ENCODE measurements at regions not wholly inside any gene's neighbourhood (a gene's known extent, or its start where the extent isn't known, plus 50 kb on each side); places are given as distances from the start of the nearest gene placed in this dataset.

GRCh38 chr3:68287101-68287500 is 632.7 kb upstream of the SUCLG2 start:
- no peak overlapping the region for H3K23ac ChIP-seq (ENCODE audit: insufficient read length)
- WGBS, 2 experiments (ENCODE audit: extremely low coverage in 1 of 2, insufficient coverage in 1 of 2, insufficient read length in 1 of 2, insufficient replicate concordance in 2 of 2, low coverage in 1 of 2, low lambda C conversion rate in 2 of 2, missing lambda C conversion rate in 1 of 2), result 87% methylated on average over 8 of the region's 8 CpGs; no CpG with 5 or more reads in 1 of the 2 experiments
- H4K8ac ChIP-seq (ENCODE audit: extremely low read depth, insufficient read depth, low read length), result no peak overlapping the region
- no peak overlapping the region for H2BK120ac ChIP-seq (replicated peaks; ENCODE audit: low read depth, low read length)
- H3K27ac ChIP-seq (ENCODE audit: low read depth, low read length), result no peak overlapping the region
- no peak overlapping the region for H3K4ac ChIP-seq (replicated peaks; ENCODE audit: insufficient read length, low read depth, low read length)
- H2BK20ac ChIP-seq (ENCODE audit: low read length), result no peak overlapping the region
- H3K23me2 ChIP-seq (ENCODE audit: low read depth, low read length), result no peaks in the 10 kb centered on the region
- no peaks in the 10 kb centered on the region for H3K79me2 ChIP-seq (ENCODE audit: control insufficient read depth in 1 of 2, insufficient read depth in 2 of 2, low read length in 2 of 2)
- H3K27me3 ChIP-seq (replicated peaks in 1 of 4; ENCODE audit: control insufficient read depth in 3 of 4, extremely low read depth in 1 of 4, insufficient read depth in 3 of 4, low read length in 3 of 4), result no peaks in the 10 kb centered on the region
- no peak overlapping the region for H2BK15ac ChIP-seq (ENCODE audit: low read length)
- H3K14ac ChIP-seq (ENCODE audit: insufficient read length), result no peak overlapping the region
- no peaks in the 10 kb centered on the region for H3K9me3 ChIP-seq (ENCODE audit: insufficient read depth in 2 of 2, low read depth in 1 of 2, low read length in 1 of 2)
- no peak overlapping the region for H2AFZ ChIP-seq (ENCODE audit: low read length)
- H2BK12ac ChIP-seq (ENCODE audit: low read depth, low read length), result no peak overlapping the region
- no peak overlapping the region for H4K5ac ChIP-seq (ENCODE audit: insufficient read length, low read depth, low read length)
- H3K56ac ChIP-seq (replicated peaks; ENCODE audit: insufficient read length, low read depth, low read length), result no peak overlapping the region
- H2AK5ac ChIP-seq (ENCODE audit: low read depth, low read length), result no peak overlapping the region
- POLR2A ChIA-PET (ENCODE audit: partially characterized antibody), result no interaction called here
- H3K4me1 ChIP-seq (replicated peaks in 1 of 4; ENCODE audit: control insufficient read depth in 3 of 4, insufficient read depth in 4 of 4, low read length in 3 of 4), result no peaks in the 10 kb centered on the region
- no peak overlapping the region for H3K4me3 ChIP-seq (ENCODE audit: extremely low read depth in 1 of 4, insufficient read depth in 2 of 4, low read depth in 3 of 4, low read length in 4 of 4)
- CTCF ChIA-PET (ENCODE audit: partially characterized antibody), result interaction anchor here (0.9 to 1.1 kb wide), 2 partner anchors 9 to 30 kb away, joined by 3 read pairs; no protein-coding TSS in a partner anchor
- H3K36me3 ChIP-seq (ENCODE audit: control insufficient read depth in 2 of 4, insufficient read depth in 4 of 4, low read length in 3 of 4), result no peaks in the 10 kb centered on the region
- no peak overlapping the region for H2BK5ac ChIP-seq (ENCODE audit: low read depth, low read length)
- FAIRE-seq (no peak), DNase-seq (ENCODE audit: low read depth in 1 of 2, low spot score in 2 of 2) (no peak)
- no peak overlapping the region for H3K18ac ChIP-seq (ENCODE audit: extremely low read depth, low read length)
- no peak overlapping the region for H4K91ac ChIP-seq (replicated peaks; ENCODE audit: insufficient read length, low read length)
- H4K20me1 ChIP-seq (replicated peaks in 1 of 2; ENCODE audit: control insufficient read depth in 1 of 2, insufficient read depth in 2 of 2, low read length in 2 of 2), result no peaks in the 10 kb centered on the region
- H3K79me1 ChIP-seq (ENCODE audit: low read depth, low read length), result no peaks in the 10 kb centered on the region
- H3K9ac ChIP-seq (replicated peaks in 1 of 4; ENCODE audit: extremely low read depth in 1 of 4, low read depth in 3 of 4, low read length in 3 of 4), result no peak overlapping the region
- H3K4me2 ChIP-seq (ENCODE audit: insufficient read depth in 1 of 2, low read depth in 2 of 2, low read length in 2 of 2), result no peak overlapping the region
- TF ChIP-seq GTF2F1 (IDR thresholded peaks at IDR 0.05; ENCODE audit: borderline replicate concordance, low read depth, low read length), result no peak
- TF ChIP-seq PHF8 (conservative IDR thresholded peaks at IDR 0.05; ENCODE audit: low read depth, low read length), result no peak
- TF ChIP-seq RBBP5 (IDR thresholded peaks at IDR 0.05; ENCODE audit: borderline replicate concordance, low read depth, low read length), result no peak
- TF ChIP-seq CBX8 (IDR thresholded peaks at IDR 0.05; ENCODE audit: borderline replicate concordance, low read depth, low read length), result no peak
- TF ChIP-seq SP1 (IDR thresholded peaks at IDR 0.05; ENCODE audit: low read depth, low read length), result no peak
- TF ChIP-seq SIX5 (IDR thresholded peaks at IDR 0.05; ENCODE audit: low read depth, low read length), result no peak
- TF ChIP-seq, protein P1, sequence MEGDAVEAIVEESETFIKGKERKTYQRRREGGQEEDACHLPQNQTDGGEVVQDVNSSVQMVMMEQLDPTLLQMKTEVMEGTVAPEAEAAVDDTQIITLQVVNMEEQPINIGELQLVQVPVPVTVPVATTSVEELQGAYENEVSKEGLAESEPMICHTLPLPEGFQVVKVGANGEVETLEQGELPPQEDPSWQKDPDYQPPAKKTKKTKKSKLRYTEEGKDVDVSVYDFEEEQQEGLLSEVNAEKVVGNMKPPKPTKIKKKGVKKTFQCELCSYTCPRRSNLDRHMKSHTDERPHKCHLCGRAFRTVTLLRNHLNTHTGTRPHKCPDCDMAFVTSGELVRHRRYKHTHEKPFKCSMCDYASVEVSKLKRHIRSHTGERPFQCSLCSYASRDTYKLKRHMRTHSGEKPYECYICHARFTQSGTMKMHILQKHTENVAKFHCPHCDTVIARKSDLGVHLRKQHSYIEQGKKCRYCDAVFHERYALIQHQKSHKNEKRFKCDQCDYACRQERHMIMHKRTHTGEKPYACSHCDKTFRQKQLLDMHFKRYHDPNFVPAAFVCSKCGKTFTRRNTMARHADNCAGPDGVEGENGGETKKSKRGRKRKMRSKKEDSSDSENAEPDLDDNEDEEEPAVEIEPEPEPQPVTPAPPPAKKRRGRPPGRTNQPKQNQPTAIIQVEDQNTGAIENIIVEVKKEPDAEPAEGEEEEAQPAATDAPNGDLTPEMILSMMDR (IDR thresholded peaks at IDR 0.05; ENCODE audit: control extremely low read depth in 1 of 3, insufficient read depth in 1 of 3, low read depth in 1 of 3, low read length in 3 of 3), result no peak
- TF ChIP-seq KDM1A (IDR thresholded peaks at IDR 0.05; ENCODE audit: borderline replicate concordance, low read length), result no peak
- no peak for TF ChIP-seq SP2 (IDR thresholded peaks at IDR 0.05; ENCODE audit: low read length)
- no peak for TF ChIP-seq JUN (IDR thresholded peaks at IDR 0.05; ENCODE audit: low read depth, low read length)
- no peak for TF ChIP-seq BCL11A (IDR thresholded peaks at IDR 0.05; ENCODE audit: low read depth in 2 of 2, low read length in 2 of 2)
- no peak for TF ChIP-seq BRCA1 (IDR thresholded peaks at IDR 0.05; ENCODE audit: low read depth, low read length)
- no peak for TF ChIP-seq TAF7 (optimal IDR thresholded peaks at IDR 0.05; ENCODE audit: borderline replicate concordance, low read depth, low read length)
